OCI-LY1 (cell line): ENCODE measurements at regions not wholly inside any gene's neighbourhood (a gene's known extent, or its start where the extent isn't known, plus 50 kb on each side); places are given as distances from the start of the nearest gene placed in this dataset.

Experiments used
- CTCF ChIP-seq: fragments of 200-600 bp; sonication (generic), shearing (Covaris generic); IDR thresholded peaks from 2 replicates; pipeline ENCODE4 v1.5.1; 2017; ENCODE audit warnings: mild to moderate bottlenecking, antibody characterized with exemption, low read length, moderate library complexity, mixed read lengths
- EZH2 ChIP-seq: fragments of 200-600 bp; sonication (generic), shearing (Covaris generic); IDR thresholded peaks from 2 replicates; pipeline ENCODE4 v1.8.0; 2017; ENCODE audit warnings: borderline replicate concordance, mixed run types, mild to moderate bottlenecking, antibody characterized with exemption, low read length, moderate library complexity, mixed read lengths

- TF ChIP-seq CTCF (no peak), EZH2 (no peak)
Observed at GRCh38 chr22:49544286-49544685, 283.4 kb downstream of the BRD1 start.
